Neural cell (in vitro differentiated cells): ENCODE measurements at regions not wholly inside any gene's neighbourhood (a gene's known extent, or its start where the extent isn't known, plus 50 kb on each side); places are given as distances from the start of the nearest gene placed in this dataset.

Experiments used
- RAD21 ChIP-seq: fragments of 450-650 bp; conservative IDR thresholded peaks from 2 replicates; pipeline ENCODE4 v1.6.1; 2014; ENCODE audit warnings: antibody characterized with exemption, mild to moderate bottlenecking, moderate library complexity
- TF ChIP-seq, protein P1 (sequence below): fragments of 450-650 bp; IDR thresholded peaks from 2 replicates; pipeline ENCODE4 v1.5.1; 2014; ENCODE audit warnings: antibody characterized with exemption, mild to moderate bottlenecking, moderate library complexity; ENCODE audit not compliant: poor library complexity, severe bottlenecking

DNA sequence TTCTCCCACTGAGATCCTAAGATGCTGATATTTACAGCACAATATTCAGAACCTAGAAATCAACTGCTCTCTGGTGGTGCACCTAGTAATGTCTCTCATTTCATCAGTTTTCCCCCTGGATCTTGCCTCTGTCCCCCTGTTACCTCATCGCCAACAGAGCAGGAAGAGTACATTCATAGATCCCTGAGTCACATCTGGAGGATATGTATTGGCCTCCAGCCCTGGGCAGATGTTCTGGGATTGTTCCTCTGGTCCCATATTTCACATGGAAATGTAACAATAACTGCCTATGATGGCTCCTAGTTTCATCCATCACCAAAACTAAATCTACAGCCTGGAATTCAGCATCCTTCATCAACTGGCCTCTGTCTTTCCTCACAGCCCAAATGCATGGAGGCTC lies 278.8 kb upstream of the SLC14A2 start:
- TF ChIP-seq, protein P1, sequence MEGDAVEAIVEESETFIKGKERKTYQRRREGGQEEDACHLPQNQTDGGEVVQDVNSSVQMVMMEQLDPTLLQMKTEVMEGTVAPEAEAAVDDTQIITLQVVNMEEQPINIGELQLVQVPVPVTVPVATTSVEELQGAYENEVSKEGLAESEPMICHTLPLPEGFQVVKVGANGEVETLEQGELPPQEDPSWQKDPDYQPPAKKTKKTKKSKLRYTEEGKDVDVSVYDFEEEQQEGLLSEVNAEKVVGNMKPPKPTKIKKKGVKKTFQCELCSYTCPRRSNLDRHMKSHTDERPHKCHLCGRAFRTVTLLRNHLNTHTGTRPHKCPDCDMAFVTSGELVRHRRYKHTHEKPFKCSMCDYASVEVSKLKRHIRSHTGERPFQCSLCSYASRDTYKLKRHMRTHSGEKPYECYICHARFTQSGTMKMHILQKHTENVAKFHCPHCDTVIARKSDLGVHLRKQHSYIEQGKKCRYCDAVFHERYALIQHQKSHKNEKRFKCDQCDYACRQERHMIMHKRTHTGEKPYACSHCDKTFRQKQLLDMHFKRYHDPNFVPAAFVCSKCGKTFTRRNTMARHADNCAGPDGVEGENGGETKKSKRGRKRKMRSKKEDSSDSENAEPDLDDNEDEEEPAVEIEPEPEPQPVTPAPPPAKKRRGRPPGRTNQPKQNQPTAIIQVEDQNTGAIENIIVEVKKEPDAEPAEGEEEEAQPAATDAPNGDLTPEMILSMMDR: no peak
- no peak for TF ChIP-seq RAD21
